SK-N-SH treated with all-trans-retinoic acid at 6 μM for 48 hours (cell line): ENCODE measurements at regions not wholly inside any gene's neighbourhood (a gene's known extent, or its start where the extent isn't known, plus 50 kb on each side); places are given as distances from the start of the nearest gene placed in this dataset.
"Not testable (repeated sequence)": the region's sequence is repeated elsewhere in the genome, so short reads cannot be mapped to it uniquely, and the experiment has no call there.

Source experiments
- ATAC-seq: fragments of 200-7000 bp; cut with Tn5 transposase; 3 replicates; pipeline ENCODE4 v1.9.1; 2020; ENCODE audit warnings: mild to moderate bottlenecking, moderate library complexity
- ARNTL ChIP-seq: fragments of 450-650 bp; formaldehyde crosslinking; IDR thresholded peaks from 2 replicates; pipeline ENCODE4 v1.5.0; 2020; ENCODE audit warnings: low read depth, mild to moderate bottlenecking, moderate library complexity, borderline replicate concordance
- ESRRG ChIP-seq: fragments of 250-450 bp; sonication (Bioruptor Pico); IDR thresholded peaks from 2 replicates; pipeline ENCODE4 v1.6.1; 2021; ENCODE audit warnings: mild to moderate bottlenecking
- GLIS3 ChIP-seq: fragments of 250-450 bp; sonication (Bioruptor Pico); IDR thresholded peaks from 2 replicates; pipeline ENCODE4 v1.5.0; 2020; ENCODE audit warnings: mild to moderate bottlenecking, moderate library complexity
- ISL1 ChIP-seq: fragments of 250-450 bp; sonication (Bioruptor Pico); IDR thresholded peaks from 2 replicates; pipeline ENCODE4 v2.1.2; 2022; ENCODE audit warnings: mild to moderate bottlenecking, moderate library complexity
- OSR1 ChIP-seq: fragments of 250-450 bp; sonication (Bioruptor Pico); IDR thresholded peaks from 2 replicates; pipeline ENCODE4 v1.8.0; 2022; ENCODE audit warnings: moderate library complexity, mild to moderate bottlenecking, inconsistent platforms
- RARB ChIP-seq: fragments of 250-450 bp; sonication (Bioruptor Pico); IDR thresholded peaks from 2 replicates; pipeline ENCODE4 v1.8.0; 2021; ENCODE audit warnings: mild to moderate bottlenecking, moderate library complexity
- TCF4 ChIP-seq: fragments of 250-450 bp; sonication (Bioruptor Pico); IDR thresholded peaks from 2 replicates; pipeline ENCODE4 v1.8.0; 2021; ENCODE audit warnings: mild to moderate bottlenecking, moderate library complexity, borderline replicate concordance
- TOX ChIP-seq: fragments of 250-450 bp; sonication (Bioruptor Pico); IDR thresholded peaks from 2 replicates; pipeline ENCODE4 v1.8.0; 2021; ENCODE audit warnings: mild to moderate bottlenecking, moderate library complexity, borderline replicate concordance
- ZFP3 ChIP-seq: fragments of 250-450 bp; sonication (Bioruptor Pico); IDR thresholded peaks from 2 replicates; pipeline ENCODE4 v1.5.0; 2020; ENCODE audit warnings: mild to moderate bottlenecking, moderate library complexity
- ZFP30 ChIP-seq: fragments of 450-650 bp; formaldehyde crosslinking; IDR thresholded peaks from 2 replicates; pipeline ENCODE4 v1.5.0; 2022; ENCODE audit warnings: mild to moderate bottlenecking, moderate library complexity
- ZNF565 ChIP-seq: fragments of 450-650 bp; formaldehyde crosslinking; conservative IDR thresholded peaks from 2 replicates; pipeline ENCODE4 v1.5.0; 2020; ENCODE audit warnings: low read depth, mild to moderate bottlenecking, moderate library complexity
- ZNF70 ChIP-seq: fragments of 450-650 bp; formaldehyde crosslinking; IDR thresholded peaks from 2 replicates; pipeline ENCODE4 v1.5.0; 2020; ENCODE audit warnings: mild to moderate bottlenecking, moderate library complexity
- TF ChIP-seq, protein P1 (sequence below): fragments of 250-450 bp; sonication (Bioruptor Pico); IDR thresholded peaks from 2 replicates; pipeline ENCODE4 v1.5.0; 2020; ENCODE audit warnings: mild to moderate bottlenecking, moderate library complexity
- TF ChIP-seq, protein P2 (sequence below): fragments of 250-450 bp; sonication (Bioruptor Pico); IDR thresholded peaks from 2 replicates; pipeline ENCODE4 v1.5.1; 2020; ENCODE audit warnings: low read depth, mild to moderate bottlenecking, moderate library complexity
- TF ChIP-seq, protein P3 (sequence below): fragments of 250-450 bp; sonication (Bioruptor Pico); IDR thresholded peaks from 2 replicates; pipeline ENCODE4 v1.5.1; 2021; ENCODE audit warnings: mild to moderate bottlenecking, moderate library complexity
- TF ChIP-seq, protein P4 (sequence below): fragments of 250-450 bp; sonication (Bioruptor Pico); IDR thresholded peaks from 2 replicates; pipeline ENCODE4 v1.8.0; 2020; ENCODE audit warnings: mild to moderate bottlenecking, moderate library complexity, borderline replicate concordance

DNA sequence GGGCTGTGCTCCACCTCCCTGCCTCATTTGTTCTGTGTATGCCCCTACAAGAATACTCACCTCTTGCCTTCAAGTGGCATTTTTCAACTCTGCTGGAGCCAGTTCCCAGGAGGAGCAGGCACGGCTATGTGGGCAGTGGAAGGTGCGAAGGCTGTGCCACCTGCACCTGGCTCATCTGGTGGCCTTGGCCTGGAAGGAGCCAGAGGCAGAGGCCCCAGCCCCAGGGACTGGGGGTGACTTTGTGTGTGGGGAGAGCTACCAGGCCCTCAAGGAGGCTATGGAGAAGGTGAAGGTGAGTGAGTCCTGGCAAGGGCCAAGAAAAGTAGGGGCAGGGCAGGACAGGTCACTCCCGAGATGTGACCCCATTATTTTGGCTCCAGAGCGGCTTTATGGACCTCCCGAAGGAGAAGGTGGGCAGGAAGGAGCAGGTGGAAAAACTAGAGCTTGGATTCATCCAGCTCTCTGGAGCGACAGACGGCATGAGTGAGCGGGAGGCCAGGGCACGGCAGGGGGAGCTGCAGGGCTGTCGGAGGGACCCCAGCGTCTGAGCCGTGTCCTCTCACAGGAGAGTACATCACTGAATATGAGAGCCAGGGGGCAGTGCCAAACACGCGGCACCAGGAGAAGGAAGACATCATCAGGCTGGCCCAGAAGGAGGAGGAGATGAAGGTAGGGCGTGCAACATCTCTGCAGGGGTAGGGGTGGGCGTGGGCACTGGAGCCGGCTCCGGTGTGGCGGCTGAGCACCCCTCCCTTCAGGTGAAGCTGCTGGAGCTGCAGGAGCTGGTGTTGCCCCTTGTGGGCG is 57.3 kb upstream of the UBE2Q2 start (continued):
- TF ChIP-seq, protein P1, sequence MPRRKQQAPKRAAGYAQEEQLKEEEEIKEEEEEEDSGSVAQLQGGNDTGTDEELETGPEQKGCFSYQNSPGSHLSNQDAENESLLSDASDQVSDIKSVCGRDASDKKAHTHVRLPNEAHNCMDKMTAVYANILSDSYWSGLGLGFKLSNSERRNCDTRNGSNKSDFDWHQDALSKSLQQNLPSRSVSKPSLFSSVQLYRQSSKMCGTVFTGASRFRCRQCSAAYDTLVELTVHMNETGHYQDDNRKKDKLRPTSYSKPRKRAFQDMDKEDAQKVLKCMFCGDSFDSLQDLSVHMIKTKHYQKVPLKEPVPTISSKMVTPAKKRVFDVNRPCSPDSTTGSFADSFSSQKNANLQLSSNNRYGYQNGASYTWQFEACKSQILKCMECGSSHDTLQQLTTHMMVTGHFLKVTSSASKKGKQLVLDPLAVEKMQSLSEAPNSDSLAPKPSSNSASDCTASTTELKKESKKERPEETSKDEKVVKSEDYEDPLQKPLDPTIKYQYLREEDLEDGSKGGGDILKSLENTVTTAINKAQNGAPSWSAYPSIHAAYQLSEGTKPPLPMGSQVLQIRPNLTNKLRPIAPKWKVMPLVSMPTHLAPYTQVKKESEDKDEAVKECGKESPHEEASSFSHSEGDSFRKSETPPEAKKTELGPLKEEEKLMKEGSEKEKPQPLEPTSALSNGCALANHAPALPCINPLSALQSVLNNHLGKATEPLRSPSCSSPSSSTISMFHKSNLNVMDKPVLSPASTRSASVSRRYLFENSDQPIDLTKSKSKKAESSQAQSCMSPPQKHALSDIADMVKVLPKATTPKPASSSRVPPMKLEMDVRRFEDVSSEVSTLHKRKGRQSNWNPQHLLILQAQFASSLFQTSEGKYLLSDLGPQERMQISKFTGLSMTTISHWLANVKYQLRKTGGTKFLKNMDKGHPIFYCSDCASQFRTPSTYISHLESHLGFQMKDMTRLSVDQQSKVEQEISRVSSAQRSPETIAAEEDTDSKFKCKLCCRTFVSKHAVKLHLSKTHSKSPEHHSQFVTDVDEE (CRISPR knock-in tag), result no peak
- TF ChIP-seq TOX (CRISPR knock-in tag) (no peak), GLIS3 (no peak), ZFP3 (CRISPR knock-in tag) (no peak), ZNF70 (CRISPR knock-in tag) (no peak)
- TF ChIP-seq, all 23 proteins: peak for 0

DNA sequence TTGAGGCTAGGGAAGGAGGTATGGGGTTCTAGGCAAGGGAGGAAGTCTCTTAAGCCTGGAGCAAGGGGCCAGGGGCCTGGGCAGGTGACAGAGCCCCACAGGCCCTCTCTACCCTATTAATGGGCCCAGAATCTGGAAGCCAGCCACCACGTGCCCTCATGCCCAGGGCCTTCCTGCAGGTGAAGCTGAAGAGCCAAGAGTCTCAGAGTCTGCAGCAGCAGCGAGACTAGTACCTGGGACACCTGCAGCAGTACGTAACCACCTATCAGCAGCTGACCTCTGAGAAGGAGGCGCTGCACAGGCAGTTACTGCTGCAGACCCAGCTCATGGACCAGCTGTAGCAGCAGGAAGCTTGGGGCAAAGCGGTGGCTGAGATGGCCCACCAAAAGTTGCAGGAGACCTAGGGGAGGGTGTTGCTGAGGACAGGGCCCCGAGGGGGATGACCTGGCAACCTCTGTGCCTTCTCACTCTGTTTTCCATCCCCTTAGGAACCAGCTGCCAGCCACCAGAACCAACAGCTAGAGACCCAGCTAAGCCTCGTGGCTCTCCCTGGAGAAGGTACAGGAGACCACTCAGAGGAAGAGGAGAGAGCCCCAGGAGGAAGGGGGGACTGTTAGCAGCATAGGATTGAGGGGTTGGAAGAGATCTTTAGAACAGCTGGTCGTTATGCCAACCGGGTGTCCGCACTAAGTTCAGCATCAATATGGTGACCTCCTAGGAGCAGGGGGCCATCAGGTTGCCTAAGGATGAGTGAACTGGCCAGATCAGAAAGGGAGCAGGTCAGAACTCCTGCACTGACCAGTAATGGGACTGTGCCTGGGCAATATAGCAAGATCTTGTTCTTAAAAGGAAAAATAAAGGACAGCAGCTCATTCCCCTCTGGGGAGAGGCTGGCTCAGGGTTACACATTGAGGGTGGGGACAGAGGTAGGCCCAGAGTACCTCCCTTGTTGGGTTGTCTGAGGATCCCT is 58.5 kb upstream of the UBE2Q2 start:
- not testable (repeated sequence) for ATAC-seq

DNA sequence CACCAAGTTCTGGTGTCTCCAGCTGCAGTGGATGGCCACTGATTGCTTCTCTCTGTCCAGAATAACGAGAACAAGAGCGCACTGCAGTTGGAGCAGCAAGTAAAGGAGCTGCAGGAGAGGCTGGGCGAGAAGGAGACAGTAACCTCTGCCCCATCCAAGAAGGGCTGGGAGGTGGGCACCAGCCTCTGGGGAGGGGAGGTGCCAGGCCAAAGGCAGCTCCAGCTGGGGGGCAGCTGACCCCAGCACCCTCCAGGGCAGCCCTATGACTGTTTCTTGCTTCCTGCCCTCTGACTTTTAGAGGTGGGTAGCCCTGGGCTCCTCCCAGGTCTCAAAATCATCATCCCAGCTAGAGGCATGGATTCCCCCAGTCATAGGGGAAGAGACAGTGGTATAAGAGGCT is 59.7 kb upstream of the UBE2Q2 start:
- not testable (repeated sequence) for ATAC-seq

DNA sequence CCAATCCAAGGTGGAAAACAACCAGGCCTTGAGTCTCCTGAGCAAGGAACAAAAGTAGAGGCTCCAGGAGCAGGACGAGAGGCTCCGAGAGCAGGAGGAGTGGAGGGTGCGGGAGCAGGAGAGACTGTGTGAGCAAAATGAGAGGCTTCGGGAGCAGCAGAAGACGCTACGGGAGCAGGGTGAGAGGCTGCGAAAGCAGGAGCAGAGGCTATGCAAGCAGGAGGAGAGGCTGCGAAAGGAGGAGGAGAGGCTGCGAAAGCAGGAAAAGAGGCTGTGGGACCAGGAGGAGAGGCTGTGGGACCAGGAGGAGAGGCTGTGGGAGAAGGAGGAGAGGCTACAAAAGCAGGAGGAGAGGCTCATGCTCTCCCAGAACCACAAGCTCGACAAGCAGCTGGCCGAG is 60.3 kb upstream of the UBE2Q2 start:
- TF ChIP-seq TCF4 (CRISPR knock-in tag) (no peak), ZNF70 (CRISPR knock-in tag) (no peak), ZNF565 (no peak), ZFP30 (no peak), ISL1 (no peak), ARNTL (no peak), RARB (CRISPR knock-in tag) (no peak), ESRRG (CRISPR knock-in tag) (no peak), OSR1 (CRISPR knock-in tag) (no peak), TOX (CRISPR knock-in tag) (no peak), GLIS3 (no peak)
- TF ChIP-seq, protein P2, sequence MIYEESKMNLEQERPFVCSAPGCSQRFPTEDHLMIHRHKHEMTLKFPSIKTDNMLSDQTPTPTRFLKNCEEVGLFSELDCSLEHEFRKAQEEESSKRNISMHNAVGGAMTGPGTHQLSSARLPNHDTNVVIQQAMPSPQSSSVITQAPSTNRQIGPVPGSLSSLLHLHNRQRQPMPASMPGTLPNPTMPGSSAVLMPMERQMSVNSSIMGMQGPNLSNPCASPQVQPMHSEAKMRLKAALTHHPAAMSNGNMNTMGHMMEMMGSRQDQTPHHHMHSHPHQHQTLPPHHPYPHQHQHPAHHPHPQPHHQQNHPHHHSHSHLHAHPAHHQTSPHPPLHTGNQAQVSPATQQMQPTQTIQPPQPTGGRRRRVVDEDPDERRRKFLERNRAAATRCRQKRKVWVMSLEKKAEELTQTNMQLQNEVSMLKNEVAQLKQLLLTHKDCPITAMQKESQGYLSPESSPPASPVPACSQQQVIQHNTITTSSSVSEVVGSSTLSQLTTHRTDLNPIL (CRISPR knock-in tag), result no peak
- TF ChIP-seq, protein P3, sequence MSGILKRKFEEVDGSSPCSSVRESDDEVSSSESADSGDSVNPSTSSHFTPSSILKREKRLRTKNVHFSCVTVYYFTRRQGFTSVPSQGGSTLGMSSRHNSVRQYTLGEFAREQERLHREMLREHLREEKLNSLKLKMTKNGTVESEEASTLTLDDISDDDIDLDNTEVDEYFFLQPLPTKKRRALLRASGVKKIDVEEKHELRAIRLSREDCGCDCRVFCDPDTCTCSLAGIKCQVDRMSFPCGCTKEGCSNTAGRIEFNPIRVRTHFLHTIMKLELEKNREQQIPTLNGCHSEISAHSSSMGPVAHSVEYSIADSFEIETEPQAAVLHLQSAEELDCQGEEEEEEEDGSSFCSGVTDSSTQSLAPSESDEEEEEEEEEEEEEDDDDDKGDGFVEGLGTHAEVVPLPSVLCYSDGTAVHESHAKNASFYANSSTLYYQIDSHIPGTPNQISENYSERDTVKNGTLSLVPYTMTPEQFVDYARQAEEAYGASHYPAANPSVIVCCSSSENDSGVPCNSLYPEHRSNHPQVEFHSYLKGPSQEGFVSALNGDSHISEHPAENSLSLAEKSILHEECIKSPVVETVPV (CRISPR knock-in tag), result no peak
- TF ChIP-seq, protein P4, sequence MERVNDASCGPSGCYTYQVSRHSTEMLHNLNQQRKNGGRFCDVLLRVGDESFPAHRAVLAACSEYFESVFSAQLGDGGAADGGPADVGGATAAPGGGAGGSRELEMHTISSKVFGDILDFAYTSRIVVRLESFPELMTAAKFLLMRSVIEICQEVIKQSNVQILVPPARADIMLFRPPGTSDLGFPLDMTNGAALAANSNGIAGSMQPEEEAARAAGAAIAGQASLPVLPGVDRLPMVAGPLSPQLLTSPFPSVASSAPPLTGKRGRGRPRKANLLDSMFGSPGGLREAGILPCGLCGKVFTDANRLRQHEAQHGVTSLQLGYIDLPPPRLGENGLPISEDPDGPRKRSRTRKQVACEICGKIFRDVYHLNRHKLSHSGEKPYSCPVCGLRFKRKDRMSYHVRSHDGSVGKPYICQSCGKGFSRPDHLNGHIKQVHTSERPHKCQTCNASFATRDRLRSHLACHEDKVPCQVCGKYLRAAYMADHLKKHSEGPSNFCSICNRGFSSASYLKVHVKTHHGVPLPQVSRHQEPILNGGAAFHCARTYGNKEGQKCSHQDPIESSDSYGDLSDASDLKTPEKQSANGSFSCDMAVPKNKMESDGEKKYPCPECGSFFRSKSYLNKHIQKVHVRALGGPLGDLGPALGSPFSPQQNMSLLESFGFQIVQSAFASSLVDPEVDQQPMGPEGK (CRISPR knock-in tag), result no peak
- ATAC-seq, result no peak

DNA sequence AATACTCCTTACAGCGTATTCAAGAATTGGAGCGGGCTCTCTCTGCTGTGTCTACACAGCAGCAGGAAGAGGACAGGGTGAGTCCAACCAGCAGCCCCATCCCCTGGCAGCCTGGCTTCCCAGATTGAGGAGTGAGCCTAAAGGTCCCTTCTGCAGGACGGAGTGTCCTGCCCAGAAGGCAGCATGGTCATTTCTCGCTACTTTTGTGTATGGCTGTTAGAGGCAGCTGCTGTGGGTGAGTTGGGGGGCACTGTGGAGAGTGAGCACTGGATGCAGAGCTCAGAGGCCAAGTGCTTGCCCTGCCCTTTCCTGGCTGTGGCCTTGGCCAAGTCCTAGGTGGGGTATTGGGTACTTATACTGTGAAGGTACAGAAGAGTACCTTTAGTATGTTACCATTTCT is 62.3 kb upstream of the UBE2Q2 start:
- ATAC-seq, result not testable (repeated sequence)
